ENCODE measurements at regions not wholly inside any gene's neighbourhood (a gene's known extent, or its start where the extent isn't known, plus 50 kb on each side); places are given as distances from the start of the nearest gene placed in this dataset.

DNA sequence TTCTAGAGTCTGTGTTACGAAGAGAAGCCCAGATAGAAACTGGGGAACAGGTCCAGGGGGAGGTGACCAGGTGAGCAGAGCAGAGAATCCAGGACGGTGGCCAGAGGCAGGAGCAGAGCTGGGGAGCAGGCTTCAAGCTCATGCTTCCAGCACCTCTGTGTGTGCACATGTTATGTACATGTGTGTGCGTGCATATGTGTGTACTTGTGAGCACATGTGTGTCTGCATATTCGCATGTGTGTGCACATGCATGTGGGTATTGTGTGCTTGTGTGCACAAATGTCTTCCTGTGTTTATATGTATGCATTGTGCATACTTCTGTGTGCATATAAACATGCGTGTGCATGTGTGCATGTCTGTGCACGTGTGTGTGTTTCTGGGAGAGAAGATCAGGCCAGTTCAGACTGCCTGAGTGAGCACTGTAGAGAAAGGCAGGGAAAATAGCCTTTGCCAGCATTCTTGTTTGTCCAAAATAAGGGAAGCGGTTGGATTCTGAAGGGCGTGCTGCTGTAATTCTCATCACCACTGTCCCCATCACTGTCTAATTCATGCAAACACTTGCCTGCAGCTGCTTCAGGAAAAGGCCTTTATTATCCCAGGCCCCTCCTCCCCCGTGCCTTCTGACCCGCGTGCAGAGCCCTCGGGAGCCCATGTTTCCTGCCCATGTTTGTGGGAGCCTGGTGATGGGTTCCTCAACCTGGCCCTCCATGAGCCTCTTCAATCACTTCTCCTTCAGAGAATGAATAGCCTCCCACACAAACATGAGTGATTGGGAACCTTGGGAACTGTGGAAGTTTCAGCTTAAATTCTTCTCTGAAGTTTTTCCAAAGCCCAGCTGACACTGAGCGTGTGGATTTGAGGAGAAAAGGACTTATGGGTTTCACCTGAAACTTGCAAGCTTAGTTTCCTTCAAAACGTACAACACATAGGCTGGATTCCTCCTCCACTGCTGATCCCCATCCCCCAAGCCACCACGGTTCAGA, 161.7 kb upstream of the AFDN start:
- Mint-ChIP-seq H3K9me3 (ENCODE audit: unreplicated experiment) (no peaks in the 10 kb centered on the region), H3K4me1 (ENCODE audit: low read depth, unreplicated experiment) (peaks cover 7% of the 10 kb centered on the region), H3K27ac (ENCODE audit: unreplicated experiment) (no peak overlapping the region), H3K4me3 (ENCODE audit: unreplicated experiment) (no peak overlapping the region), H3K27me3 (ENCODE audit: insufficient read depth, unreplicated experiment) (no peaks in the 10 kb centered on the region), H3K36me3 (ENCODE audit: insufficient read depth, unreplicated experiment) (no peaks in the 10 kb centered on the region)
- Histone ChIP-seq H3K4me1 (peaks cover 21% of the 10 kb centered on the region), H3K9me3 (no peaks in the 10 kb centered on the region), H3K36me3 (ENCODE audit: control insufficient read depth, insufficient read depth, low read length) (no peaks in the 10 kb centered on the region), H3K27me3 (replicated peaks; ENCODE audit: control insufficient read depth, insufficient read depth, low read length) (no peaks in the 10 kb centered on the region), H3K4me3 (ENCODE audit: low read depth, low read length) (no peak overlapping the region)
- no peak for DNase-seq
- TF ChIP-seq, protein P1, sequence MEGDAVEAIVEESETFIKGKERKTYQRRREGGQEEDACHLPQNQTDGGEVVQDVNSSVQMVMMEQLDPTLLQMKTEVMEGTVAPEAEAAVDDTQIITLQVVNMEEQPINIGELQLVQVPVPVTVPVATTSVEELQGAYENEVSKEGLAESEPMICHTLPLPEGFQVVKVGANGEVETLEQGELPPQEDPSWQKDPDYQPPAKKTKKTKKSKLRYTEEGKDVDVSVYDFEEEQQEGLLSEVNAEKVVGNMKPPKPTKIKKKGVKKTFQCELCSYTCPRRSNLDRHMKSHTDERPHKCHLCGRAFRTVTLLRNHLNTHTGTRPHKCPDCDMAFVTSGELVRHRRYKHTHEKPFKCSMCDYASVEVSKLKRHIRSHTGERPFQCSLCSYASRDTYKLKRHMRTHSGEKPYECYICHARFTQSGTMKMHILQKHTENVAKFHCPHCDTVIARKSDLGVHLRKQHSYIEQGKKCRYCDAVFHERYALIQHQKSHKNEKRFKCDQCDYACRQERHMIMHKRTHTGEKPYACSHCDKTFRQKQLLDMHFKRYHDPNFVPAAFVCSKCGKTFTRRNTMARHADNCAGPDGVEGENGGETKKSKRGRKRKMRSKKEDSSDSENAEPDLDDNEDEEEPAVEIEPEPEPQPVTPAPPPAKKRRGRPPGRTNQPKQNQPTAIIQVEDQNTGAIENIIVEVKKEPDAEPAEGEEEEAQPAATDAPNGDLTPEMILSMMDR (IDR thresholded peaks at IDR 0.05; ENCODE audit: insufficient read depth in 1 of 2, low read depth in 1 of 2, low read length in 1 of 2, severe bottlenecking in 1 of 2, unreplicated experiment in 1 of 2), result no peak
- POLR2A ChIA-PET, result no interaction called here
- CTCF ChIA-PET, result no interaction called here
- BruUV-seq (replicated peaks), result no TSS peak
- intact Hi-C loops (cut with micrococcal nuclease; ENCODE audit: unreplicated experiment), result no loop called here

DNA sequence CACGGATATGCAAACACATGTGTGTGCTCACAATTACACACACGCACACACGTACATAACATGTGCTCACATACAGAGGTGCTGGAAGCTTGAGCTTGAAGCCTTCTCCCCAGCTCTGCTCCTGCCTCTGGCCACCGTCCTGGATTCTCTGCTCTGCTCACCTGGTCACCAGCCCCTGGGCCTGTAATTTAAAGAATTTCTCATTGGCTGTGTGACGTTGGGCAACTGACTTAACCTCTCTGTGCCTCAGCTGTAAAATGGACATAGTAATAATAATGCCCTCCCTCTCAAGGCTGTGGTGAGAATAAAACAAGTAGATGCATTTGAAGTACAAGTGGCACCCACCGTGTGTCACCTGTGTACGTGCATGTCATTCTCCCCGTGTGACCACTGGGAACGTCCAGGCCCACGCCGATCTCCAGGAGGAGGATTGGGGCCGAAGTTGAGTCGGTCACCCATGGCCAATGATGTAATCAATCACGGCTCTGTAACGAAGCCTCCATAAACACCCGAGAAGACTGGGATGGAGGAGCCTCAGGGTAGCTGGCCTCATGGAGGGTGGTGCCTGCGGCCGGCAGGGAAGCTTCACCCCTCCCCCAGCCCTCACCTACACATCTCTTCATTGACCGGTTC, 160.9 kb upstream of the AFDN start:
- no peak overlapping the region for H3K27ac Mint-ChIP-seq (ENCODE audit: unreplicated experiment)
- no peaks in the 10 kb centered on the region for H3K27me3 Mint-ChIP-seq (ENCODE audit: insufficient read depth, unreplicated experiment)
- POLR2A ChIA-PET, result interaction anchor here (0.6 kb wide), 1 partner anchor 185 kb away, joined by 3 read pairs; no protein-coding TSS in a partner anchor
- Histone ChIP-seq H3K27me3 (replicated peaks; ENCODE audit: control insufficient read depth, insufficient read depth, low read length) (no peaks in the 10 kb centered on the region), H3K4me1 (peaks cover 27% of the 10 kb centered on the region), H3K4me3 (ENCODE audit: low read depth, low read length) (no peak overlapping the region), H3K9me3 (no peaks in the 10 kb centered on the region), H3K36me3 (ENCODE audit: control insufficient read depth, insufficient read depth, low read length) (no peaks in the 10 kb centered on the region)
- BruUV-seq (replicated peaks), result no TSS peak
- intact Hi-C loops (cut with micrococcal nuclease; ENCODE audit: unreplicated experiment), result no loop called here
- H3K4me3 Mint-ChIP-seq (ENCODE audit: unreplicated experiment), result no peak overlapping the region
- DNase-seq, result no peak
- TF ChIP-seq, protein P1 (IDR thresholded peaks at IDR 0.05; ENCODE audit: insufficient read depth in 1 of 2, low read depth in 1 of 2, low read length in 1 of 2, severe bottlenecking in 1 of 2, unreplicated experiment in 1 of 2), result no peak
- CTCF ChIA-PET, result no interaction called here
- H3K4me1 Mint-ChIP-seq (ENCODE audit: low read depth, unreplicated experiment), result peaks cover 10% of the 10 kb centered on the region
- H3K36me3 Mint-ChIP-seq (ENCODE audit: insufficient read depth, unreplicated experiment), result no peaks in the 10 kb centered on the region
- H3K9me3 Mint-ChIP-seq (ENCODE audit: unreplicated experiment), result no peaks in the 10 kb centered on the region

DNA sequence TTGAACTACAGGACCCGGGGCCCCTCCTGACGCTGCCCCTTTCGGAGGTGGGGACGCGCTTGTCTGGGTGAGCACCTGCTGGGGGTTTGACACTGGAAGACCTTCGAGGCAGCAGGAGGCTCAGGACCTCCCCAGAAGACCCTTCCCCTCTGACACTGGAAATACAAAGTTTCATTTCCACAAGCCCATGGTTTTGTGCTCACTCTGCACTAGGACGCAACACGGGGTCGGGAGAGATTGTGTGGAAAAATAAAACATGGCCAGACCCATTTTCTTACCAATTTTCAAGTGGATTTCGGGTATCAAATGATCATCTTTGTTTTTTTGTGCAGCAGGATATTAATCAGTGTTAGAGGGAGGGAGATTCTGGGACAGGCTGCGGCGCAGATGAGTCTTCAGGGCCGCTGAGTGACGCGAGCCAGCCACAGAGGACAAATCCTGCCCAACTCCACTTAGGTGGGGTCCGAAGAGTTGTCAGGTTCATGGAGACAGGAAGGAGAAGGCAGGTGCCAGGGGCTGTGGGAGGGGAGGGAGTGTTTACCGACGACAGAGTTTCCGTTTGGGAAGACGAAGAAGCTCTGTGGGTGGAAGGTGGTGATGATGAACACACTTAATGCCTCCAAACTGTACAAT, 160.0 kb upstream of the AFDN start:
- Histone ChIP-seq H3K9me3 (no peaks in the 10 kb centered on the region), H3K36me3 (ENCODE audit: control insufficient read depth, insufficient read depth, low read length) (no peaks in the 10 kb centered on the region), H3K4me3 (ENCODE audit: low read depth, low read length) (no peak overlapping the region), H3K27me3 (replicated peaks; ENCODE audit: control insufficient read depth, insufficient read depth, low read length) (no peaks in the 10 kb centered on the region), H3K4me1 (peaks cover 19% of the 10 kb centered on the region)
- no TSS peak for BruUV-seq (replicated peaks)
- peaks cover 12% of the 10 kb centered on the region for H3K4me1 Mint-ChIP-seq (ENCODE audit: low read depth, unreplicated experiment)
- peaks cover 5% of the 10 kb centered on the region for H3K9me3 Mint-ChIP-seq (ENCODE audit: unreplicated experiment)
- peak overlapping the region; percentile 24 for H3K27ac Mint-ChIP-seq (ENCODE audit: unreplicated experiment)
- ChIA-PET POLR2A (no interaction called here), CTCF (no interaction called here)
- no peaks in the 10 kb centered on the region for H3K27me3 Mint-ChIP-seq (ENCODE audit: insufficient read depth, unreplicated experiment)
- DNase-seq, result no peak
- intact Hi-C loops (cut with micrococcal nuclease; ENCODE audit: unreplicated experiment), result no loop called here
- peaks cover 6% of the 10 kb centered on the region for H3K36me3 Mint-ChIP-seq (ENCODE audit: insufficient read depth, unreplicated experiment)
- TF ChIP-seq, protein P1 (IDR thresholded peaks at IDR 0.05; ENCODE audit: insufficient read depth in 1 of 2, low read depth in 1 of 2, low read length in 1 of 2, severe bottlenecking in 1 of 2, unreplicated experiment in 1 of 2), result no peak
- H3K4me3 Mint-ChIP-seq (ENCODE audit: unreplicated experiment), result no peak overlapping the region
